Uterus (tissue), 2 donors: ENCODE measurements at regions not wholly inside any gene's neighbourhood (a gene's known extent, or its start where the extent isn't known, plus 50 kb on each side); places are given as distances from the start of the nearest gene placed in this dataset.

Experiments used
- CTCF ChIP-seq, 4 experiments: fragments of 200-600 bp in 2 of 4; fragments of 450-650 bp in 2 of 4; sonication (generic) in 2 of 4; IDR thresholded peaks; one replicate each; pipeline ENCODE4 v1.5.1; 2016 to 2019; ENCODE audit warnings: antibody characterized with exemption in 4 of 4, mild to moderate bottlenecking in 2 of 4, moderate library complexity in 1 of 4
- POLR2A ChIP-seq, 2 donors: fragments of 450-650 bp; IDR thresholded peaks; one replicate each; pipeline ENCODE4 v1.6.1; 2016; ENCODE audit warnings: antibody characterized with exemption in 2 of 2, mild to moderate bottlenecking in 1 of 2, moderate library complexity in 1 of 2

DNA sequence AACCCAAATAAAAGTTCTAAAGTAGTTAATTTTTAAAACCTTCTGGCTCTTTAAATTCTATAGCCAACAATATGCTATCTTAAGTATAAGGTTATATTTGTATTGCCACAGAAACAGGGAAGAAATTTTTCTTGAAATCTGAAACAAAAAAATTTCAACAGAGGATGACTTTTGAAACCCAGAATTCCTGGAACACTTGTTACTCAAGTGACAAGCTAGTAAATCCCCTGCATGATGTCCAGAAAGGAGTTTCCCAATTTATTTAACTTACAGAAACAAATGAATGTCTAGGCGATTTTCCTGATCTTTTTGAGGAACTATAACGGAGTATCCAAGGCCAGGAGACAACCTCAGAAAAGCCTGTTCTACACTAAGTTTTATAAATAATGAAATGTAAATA is 69.6 kb downstream of the SLC41A2 start:
- no peak for TF ChIP-seq CTCF (IDR thresholded peaks at IDR 0.05)
- TF ChIP-seq POLR2A (IDR thresholded peaks at IDR 0.05): no peak
